ENCODE measurements at regions not wholly inside any gene's neighbourhood (a gene's known extent, or its start where the extent isn't known, plus 50 kb on each side); places are given as distances from the start of the nearest gene placed in this dataset.

GRCh38 chr3:157844800-157845565, 261.2 kb downstream of the SHOX2 start:
- H3K9ac ChIP-seq (ENCODE audit: extremely low read depth, insufficient read length, low read length), result no peak overlapping the region
- no peak overlapping the region for H3T11ph ChIP-seq (ENCODE audit: low read length)
- no peak overlapping the region for H2BK120ac ChIP-seq (ENCODE audit: low read depth, low read length, poor library complexity, severe bottlenecking)
- Mint-ChIP-seq H3K36me3 (ENCODE audit: insufficient read depth in 1 of 3, low read depth in 3 of 3) (no peaks in the 10 kb centered on the region), H3K4me1 (no peaks in the 10 kb centered on the region), H3K27me3 (ENCODE audit: low read depth) (no peaks in the 10 kb centered on the region; the same call in none of the 2 replicates), H3K27ac (no peak overlapping the region), H3K4me3 (no peak overlapping the region), H3K9me3 (no peaks in the 10 kb centered on the region)
- no peaks in the 10 kb centered on the region for H3K79me2 ChIP-seq (ENCODE audit: insufficient read depth, low read length)
- no peak overlapping the region for H3K4me2 ChIP-seq (ENCODE audit: insufficient read depth, insufficient read length, low read length)
- H3K56ac ChIP-seq (ENCODE audit: insufficient read length, low read depth, low read length), result no peak overlapping the region
- H3K18ac ChIP-seq (ENCODE audit: insufficient read length, low read depth, low read length), result no peak overlapping the region
- no peak overlapping the region for H3K27ac ChIP-seq (ENCODE audit: insufficient read length, low read depth, low read length)
- no peak for TF ChIP-seq CTCF (conservative IDR thresholded peaks at IDR 0.05)
- H3K27me3 ChIP-seq (ENCODE audit: insufficient read depth, low read length), result no peaks in the 10 kb centered on the region
- H3K23ac ChIP-seq (ENCODE audit: insufficient read length, low read depth, low read length), result no peak overlapping the region
- H2BK20ac ChIP-seq (ENCODE audit: low read depth, low read length, poor library complexity, severe bottlenecking), result no peak overlapping the region
- no peak overlapping the region for H4K8ac ChIP-seq (replicated peaks; ENCODE audit: insufficient read length, low read depth, low read length)
- H2AK5ac ChIP-seq (ENCODE audit: insufficient read length, low read length), result no peak overlapping the region
- no peak overlapping the region for H3K4ac ChIP-seq (ENCODE audit: low read depth, low read length)
- H4K91ac ChIP-seq (ENCODE audit: insufficient read length, low read depth, low read length), result no peak overlapping the region
- no peaks in the 10 kb centered on the region for H3K9me3 ChIP-seq (ENCODE audit: control insufficient read depth, low read depth, low read length)
- H4K20me1 ChIP-seq (ENCODE audit: control insufficient read depth, insufficient read depth, insufficient read length), result no peaks in the 10 kb centered on the region
- H3K4me1 ChIP-seq (ENCODE audit: insufficient read depth, low read length), result no peaks in the 10 kb centered on the region
- H2AFZ ChIP-seq (ENCODE audit: low read length), result no peak overlapping the region
- H3K14ac ChIP-seq (ENCODE audit: insufficient read depth, low read length), result no peak overlapping the region
- no peaks in the 10 kb centered on the region for H3K23me2 ChIP-seq (ENCODE audit: insufficient read length, low read depth, low read length, poor library complexity, severe bottlenecking)
- no peak overlapping the region for H2BK12ac ChIP-seq (ENCODE audit: insufficient read length, low read depth, low read length)
- WGBS (ENCODE audit: extremely low coverage, insufficient read length, low lambda C conversion rate), result no CpG with 5 or more reads among the region's 4 CpGs
- no peak overlapping the region for H4K5ac ChIP-seq (ENCODE audit: insufficient read length, low read depth, low read length)
- no peaks in the 10 kb centered on the region for H3K79me1 ChIP-seq (ENCODE audit: insufficient read depth, low read depth, low read length, poor library complexity, severe bottlenecking)
- no peak for DNase-seq
- no peak overlapping the region for H2BK5ac ChIP-seq (ENCODE audit: insufficient read length, low read length)
- H2BK15ac ChIP-seq (ENCODE audit: low read depth, low read length), result no peak overlapping the region

All from H9 (cell line).